H1 (cell line): ENCODE measurements at regions not wholly inside any gene's neighbourhood (a gene's known extent, or its start where the extent isn't known, plus 50 kb on each side); places are given as distances from the start of the nearest gene placed in this dataset.

ENCODE experiments used
- BACH1 ChIP-seq: IDR thresholded peaks from 2 replicates; pipeline ENCODE4 v1.6.1; 2012; ENCODE audit warnings: low read length, improper control_type of control experiment
- BCL11A ChIP-seq, 2 experiments: IDR thresholded peaks; one replicate each; pipeline ENCODE4 v1.6.1; 2011; ENCODE audit warnings: low read depth in 2 of 2, low read length in 2 of 2, mild to moderate bottlenecking in 2 of 2
- POLR2A ChIP-seq, 2 experiments: IDR thresholded peaks; 1 replicate in 1 of 2; 2 replicates in 1 of 2; pipeline ENCODE4 v1.6.1; 2011; ENCODE audit warnings: low read depth in 2 of 2, low read length in 2 of 2, mild to moderate bottlenecking in 2 of 2; ENCODE audit errors: control extremely low read depth in 1 of 2
- RAD21 ChIP-seq, 2 experiments: IDR thresholded peaks in 1 of 2; conservative IDR thresholded peaks in 1 of 2; 2 replicates each; pipeline ENCODE4 v1.6.1; 2011; ENCODE audit warnings: low read depth in 2 of 2, low read length in 2 of 2, improper control_type of control experiment in 1 of 2, inconsistent platforms in 1 of 2, mild to moderate bottlenecking in 1 of 2, moderate library complexity in 1 of 2
- SP4 ChIP-seq: IDR thresholded peaks from 2 replicates; pipeline ENCODE4 v1.6.1; 2012; ENCODE audit warnings: low read length, inconsistent platforms

DNA sequence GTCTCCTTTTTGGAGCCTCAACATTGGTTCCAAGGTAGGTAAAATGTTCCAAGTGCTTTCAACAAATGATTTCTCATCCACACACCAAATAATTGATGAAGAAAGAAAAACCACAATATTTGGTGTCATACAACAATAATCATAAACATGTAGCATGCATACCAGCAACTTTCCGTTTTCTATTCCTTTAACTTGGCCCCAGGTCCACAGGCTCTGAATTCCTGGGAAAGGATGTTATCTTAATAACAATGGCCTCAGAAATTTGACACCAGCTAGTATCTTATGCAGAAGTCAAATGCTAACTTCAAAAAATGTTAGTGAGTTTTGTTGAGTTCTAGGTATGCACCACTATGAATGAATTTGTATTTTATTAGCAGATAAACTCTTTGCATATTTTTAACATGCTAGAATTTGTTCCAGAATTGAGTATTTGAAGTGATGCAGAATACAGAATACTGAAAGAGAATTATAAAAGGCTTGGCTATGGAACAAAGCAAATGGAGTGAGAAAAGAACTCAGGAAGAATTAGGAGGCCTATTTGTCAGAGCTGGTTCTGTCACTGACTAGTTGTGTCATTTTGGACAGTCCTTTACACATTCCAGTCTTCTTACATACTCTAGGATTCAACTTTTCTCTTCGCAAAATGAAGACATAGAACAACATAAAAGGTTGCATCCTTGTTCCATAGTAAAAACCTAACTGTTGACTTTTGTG, 435.3 kb upstream of the TNC start (continued):
- TF ChIP-seq RAD21 (IDR thresholded peaks at IDR 0.05 in 1 of 2, conservative IDR thresholded peaks at IDR 0.05 in 1 of 2; ENCODE audit: low read depth in 2 of 2, low read length in 2 of 2) = no peak
- no peak for TF ChIP-seq POLR2A (IDR thresholded peaks at IDR 0.05; ENCODE audit: control extremely low read depth in 1 of 2, low read depth in 2 of 2, low read length in 2 of 2)
- TF ChIP-seq BCL11A (IDR thresholded peaks at IDR 0.05; ENCODE audit: low read depth in 2 of 2, low read length in 2 of 2) = no peak
- TF ChIP-seq BACH1 = no peak
- no peak for TF ChIP-seq SP4
